Effector memory CD8-positive, alpha-beta T cell (primary cell): ENCODE measurements at regions not wholly inside any gene's neighbourhood (a gene's known extent, or its start where the extent isn't known, plus 50 kb on each side); places are given as distances from the start of the nearest gene placed in this dataset.

ENCODE experiments used
- ATAC-seq: fragments of 150-1000 bp; cut with Tn5 transposase; replicated peaks from 2 replicates; pipeline ENCODE4 v1.10.0; 2021; ENCODE audit warnings: mild to moderate bottlenecking, moderate library complexity
- DNase-seq, 3 experiments: peaks; one replicate each; pipeline ENCODE4 v3.0.0; 2021
- H3K27ac Mint-ChIP-seq, 2 donors: one replicate each; pipeline ENCODE4 v1.8.0; 2022; ENCODE audit warnings: mild to moderate bottlenecking in 2 of 2, mixed read lengths in 2 of 2, moderate library complexity in 2 of 2
- H3K27me3 Mint-ChIP-seq, 2 donors: one replicate each; pipeline ENCODE4 v1.8.0; 2022; ENCODE audit warnings: mixed read lengths in 2 of 2
- H3K36me3 Mint-ChIP-seq: one replicate; pipeline ENCODE4 v1.8.0; 2022; ENCODE audit warnings: mild to moderate bottlenecking, moderate library complexity, mixed read lengths; ENCODE audit not compliant: insufficient read depth
- H3K4me1 Mint-ChIP-seq, 2 donors: one replicate each; pipeline ENCODE4 v1.8.0; 2022; ENCODE audit warnings: low read depth in 2 of 2, mixed read lengths in 2 of 2
- H3K4me3 Mint-ChIP-seq, 2 donors: one replicate each; pipeline ENCODE4 v1.8.0; 2022; ENCODE audit warnings: mild to moderate bottlenecking in 2 of 2, mixed read lengths in 2 of 2, moderate library complexity in 2 of 2
- H3K9me3 Mint-ChIP-seq, 2 donors: one replicate each; pipeline ENCODE4 v1.8.0; 2022; ENCODE audit warnings: mixed read lengths in 2 of 2

DNA sequence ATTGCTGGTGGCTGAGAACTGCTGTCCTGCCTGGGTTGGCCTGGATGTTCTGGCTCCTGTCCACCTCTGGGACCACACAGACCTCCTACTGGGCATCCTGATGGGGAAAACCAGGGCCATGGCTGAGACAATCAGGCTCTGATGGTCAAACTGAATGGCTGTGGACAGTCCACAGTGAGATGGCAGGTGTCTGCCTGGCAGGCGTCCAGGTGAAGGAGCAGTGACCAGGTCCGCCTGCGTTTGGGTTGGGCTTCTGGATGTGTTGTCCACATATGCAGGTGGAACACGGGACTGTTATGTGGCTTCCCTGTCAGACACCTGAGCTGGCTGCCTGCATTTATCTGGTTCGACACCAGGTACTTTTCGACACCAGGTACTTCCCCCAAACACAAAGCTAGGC, 241.7 kb downstream of the BUB3 start:
- Mint-ChIP-seq H3K27me3 (peaks cover 4 to 16% of the 10 kb centered on the region in 2 donors), H3K9me3 (no peaks in the 10 kb centered on the region), H3K4me3 (no peak overlapping the region), H3K27ac (no peak overlapping the region), H3K36me3 (no peaks in the 10 kb centered on the region), H3K4me1 (no peaks in the 10 kb centered on the region)
- DNase-seq: no peak
- no peak for ATAC-seq

DNA sequence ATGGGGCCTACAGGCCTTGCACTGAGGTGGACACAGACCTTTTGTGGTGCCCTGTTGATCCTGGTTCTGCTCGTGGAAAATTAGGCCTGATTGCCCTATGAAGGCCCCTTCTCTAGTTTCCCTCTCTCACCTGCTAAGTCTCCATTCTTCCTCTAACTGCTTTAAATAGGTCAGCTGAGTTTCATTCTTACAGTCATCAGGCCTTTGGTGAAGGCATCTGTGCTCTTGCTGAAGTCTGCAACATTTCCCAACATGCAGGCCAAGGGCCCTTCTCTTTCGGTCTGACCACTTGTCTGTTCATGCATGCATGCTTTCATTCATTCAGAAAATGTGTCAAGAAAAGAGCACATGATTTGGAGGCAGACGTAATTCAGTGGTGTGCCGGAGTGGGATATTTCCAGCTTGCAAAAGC, 244.0 kb downstream of the BUB3 start:
- no peaks in the 10 kb centered on the region for H3K36me3 Mint-ChIP-seq
- no peak overlapping the region for H3K4me3 Mint-ChIP-seq
- ATAC-seq (no peak), DNase-seq (no peak)
- no peaks in the 10 kb centered on the region for H3K9me3 Mint-ChIP-seq
- H3K27me3 Mint-ChIP-seq: peaks cover 4 to 16% of the 10 kb centered on the region in 2 donors
- H3K27ac Mint-ChIP-seq: no peak overlapping the region
- H3K4me1 Mint-ChIP-seq: no peaks in the 10 kb centered on the region

GRCh38 chr10:123398756-123399155, 244.6 kb downstream of the BUB3 start:
- peaks cover 4 to 16% of the 10 kb centered on the region in 2 donors for H3K27me3 Mint-ChIP-seq
- no peak overlapping the region for H3K4me3 Mint-ChIP-seq
- no peaks in the 10 kb centered on the region for H3K4me1 Mint-ChIP-seq
- no peaks in the 10 kb centered on the region for H3K36me3 Mint-ChIP-seq
- no peak for ATAC-seq
- H3K9me3 Mint-ChIP-seq: no peaks in the 10 kb centered on the region
- DNase-seq: no peak
- no peak overlapping the region for H3K27ac Mint-ChIP-seq

GRCh38 chr10:123399276-123399839, 245.2 kb downstream of the BUB3 start:
- H3K9me3 Mint-ChIP-seq: peaks cover 1 to 3% of the 10 kb centered on the region in 2 donors
- no peaks in the 10 kb centered on the region for H3K4me1 Mint-ChIP-seq
- no peak overlapping the region for H3K27ac Mint-ChIP-seq
- ATAC-seq (no peak), DNase-seq (no peak)
- H3K36me3 Mint-ChIP-seq: no peaks in the 10 kb centered on the region
- peaks cover 4 to 16% of the 10 kb centered on the region in 2 donors for H3K27me3 Mint-ChIP-seq
- H3K4me3 Mint-ChIP-seq: no peak overlapping the region

DNA sequence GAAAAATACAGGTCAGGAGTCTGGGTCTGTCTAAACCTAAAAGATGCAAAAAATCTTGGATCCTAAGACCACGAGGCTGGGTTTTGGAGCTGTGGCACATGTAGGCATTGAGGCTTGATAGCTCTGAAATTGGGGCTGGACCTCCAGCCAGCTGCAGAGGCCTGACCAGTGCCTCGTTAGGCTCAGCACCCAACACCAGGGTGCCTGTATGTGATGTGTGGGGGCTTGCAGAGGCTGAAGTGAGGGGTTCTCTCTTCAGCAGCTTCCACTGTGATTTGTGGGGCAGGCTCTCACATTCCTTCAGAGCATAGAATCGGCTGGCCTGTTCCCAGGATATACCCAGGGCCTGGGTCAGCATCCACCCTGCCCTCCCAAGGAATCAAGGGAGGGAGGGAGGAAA, 247.8 kb downstream of the BUB3 start:
- H3K9me3 Mint-ChIP-seq: peaks cover 5 to 9% of the 10 kb centered on the region in 2 donors
- peaks cover 4 to 21% of the 10 kb centered on the region in 2 donors for H3K27me3 Mint-ChIP-seq
- no peaks in the 10 kb centered on the region for H3K4me1 Mint-ChIP-seq
- no peak overlapping the region for H3K4me3 Mint-ChIP-seq
- ATAC-seq (no peak), DNase-seq (no peak)
- no peaks in the 10 kb centered on the region for H3K36me3 Mint-ChIP-seq
- H3K27ac Mint-ChIP-seq: no peak overlapping the region

DNA sequence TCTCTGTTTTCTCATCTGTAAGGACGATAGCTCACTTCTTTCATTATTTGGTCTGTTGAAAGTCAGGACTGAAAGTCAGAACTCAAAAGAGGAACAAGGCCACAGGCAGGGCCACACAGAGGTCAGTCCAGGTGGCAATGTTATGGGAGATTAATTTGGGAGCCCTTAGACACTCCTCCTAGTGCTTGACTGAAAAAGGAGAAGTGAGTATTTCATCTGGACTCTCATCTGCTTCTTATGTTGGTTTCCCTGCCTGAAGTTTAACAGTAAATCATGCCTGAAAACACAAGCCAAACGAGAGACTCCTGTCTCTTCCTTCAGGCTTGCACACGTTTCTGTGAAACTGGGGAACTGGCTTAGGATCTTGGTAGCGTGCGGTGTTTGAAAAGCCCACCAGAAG, 248.5 kb downstream of the BUB3 start:
- no peaks in the 10 kb centered on the region for H3K4me1 Mint-ChIP-seq
- no peak overlapping the region for H3K27ac Mint-ChIP-seq
- no peak for ATAC-seq

DNA sequence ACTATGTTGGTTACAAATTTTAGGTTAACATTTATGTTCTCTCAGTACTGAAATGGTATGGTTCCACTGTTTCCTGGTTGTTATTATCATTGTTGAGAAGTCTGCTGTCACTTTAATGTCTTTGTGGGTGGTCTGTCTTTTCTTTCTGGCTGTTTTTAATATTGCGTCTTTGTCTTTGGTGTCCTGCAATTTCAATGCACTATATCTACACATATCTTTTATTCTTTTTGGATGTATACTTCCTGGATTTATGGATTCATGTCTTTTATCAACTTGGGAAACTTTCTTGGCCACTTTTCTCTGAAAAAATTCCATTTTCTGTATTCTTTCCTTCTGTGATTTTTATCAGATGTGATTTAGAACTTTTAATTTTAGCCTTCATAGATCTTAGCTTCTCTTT, 250.2 kb downstream of the BUB3 start:
- no peak overlapping the region for H3K27ac Mint-ChIP-seq
- H3K4me3 Mint-ChIP-seq: no peak overlapping the region
- DNase-seq (no peak), ATAC-seq (no peak)
- no peaks in the 10 kb centered on the region for H3K4me1 Mint-ChIP-seq
- H3K27me3 Mint-ChIP-seq: peaks cover 4 to 23% of the 10 kb centered on the region in 2 donors
- peaks cover 5 to 9% of the 10 kb centered on the region in 2 donors for H3K9me3 Mint-ChIP-seq
- no peaks in the 10 kb centered on the region for H3K36me3 Mint-ChIP-seq

More for the DNA sequence above, 248.5 kb downstream of the BUB3 start:
- Mint-ChIP-seq H3K4me3 (no peak overlapping the region), H3K9me3 (peaks cover 5 to 9% of the 10 kb centered on the region in 2 donors), H3K36me3 (no peaks in the 10 kb centered on the region), H3K27me3 (peaks cover 4 to 24% of the 10 kb centered on the region in 2 donors)
- DNase-seq: no peak

DNA sequence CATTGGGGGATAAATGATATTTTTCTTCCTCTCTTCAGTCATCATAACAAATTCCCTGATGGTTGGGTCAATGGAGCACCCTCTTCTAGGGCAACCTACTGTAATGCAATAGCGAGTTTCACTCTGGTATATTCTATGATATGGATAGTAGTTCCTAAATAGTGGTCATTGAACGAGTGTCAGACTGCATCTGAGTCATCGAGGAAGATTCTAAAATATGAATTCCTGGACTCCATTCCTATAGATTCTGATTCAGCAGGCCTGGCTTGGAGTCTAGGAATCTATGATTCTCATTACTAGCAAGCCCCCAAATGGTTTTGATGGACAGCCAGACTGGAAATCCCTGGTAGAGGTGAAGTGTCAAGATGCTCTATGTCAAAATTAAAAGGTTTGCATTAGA, 254.5 kb downstream of the BUB3 start:
- H3K9me3 Mint-ChIP-seq: peaks cover 5 to 9% of the 10 kb centered on the region in 2 donors
- no peaks in the 10 kb centered on the region for H3K4me1 Mint-ChIP-seq
- ATAC-seq (no peak), DNase-seq (no peak)
- no peak overlapping the region for H3K4me3 Mint-ChIP-seq
- no peaks in the 10 kb centered on the region for H3K36me3 Mint-ChIP-seq
- peaks cover 12 to 23% of the 10 kb centered on the region in 2 donors for H3K27me3 Mint-ChIP-seq
- no peak overlapping the region for H3K27ac Mint-ChIP-seq

DNA sequence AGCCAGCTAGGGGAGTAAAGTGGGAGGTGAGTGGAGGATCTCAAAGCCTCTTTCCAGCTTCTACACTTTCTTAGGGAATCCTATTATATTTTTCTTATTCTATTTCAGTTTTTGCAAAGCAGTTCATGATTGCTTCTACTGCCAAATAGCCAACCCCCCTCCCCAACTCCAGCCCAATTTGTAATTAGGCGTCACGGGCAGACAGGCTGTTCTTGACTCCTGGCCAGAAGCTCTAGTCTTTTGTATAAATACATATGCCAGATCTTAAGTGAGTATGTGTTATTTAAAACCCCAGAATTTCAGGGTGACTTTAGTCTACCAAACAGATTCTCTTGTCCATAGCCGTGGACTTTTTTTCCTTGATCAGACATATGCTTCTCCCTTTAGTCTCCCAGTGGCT, 255.2 kb downstream of the BUB3 start:
- H3K4me1 Mint-ChIP-seq: no peaks in the 10 kb centered on the region
- H3K4me3 Mint-ChIP-seq: no peak overlapping the region
- no peak for DNase-seq
- ATAC-seq: no peak
- no peak overlapping the region for H3K27ac Mint-ChIP-seq
- H3K36me3 Mint-ChIP-seq: no peaks in the 10 kb centered on the region
- H3K9me3 Mint-ChIP-seq: peaks cover 3 to 5% of the 10 kb centered on the region in 2 donors
- H3K27me3 Mint-ChIP-seq: peaks cover 12 to 23% of the 10 kb centered on the region in 2 donors

- H3K4me3 Mint-ChIP-seq: no peak overlapping the region
- DNase-seq (no peak), ATAC-seq (no peak)
- no peak overlapping the region for H3K27ac Mint-ChIP-seq
- no peaks in the 10 kb centered on the region for H3K4me1 Mint-ChIP-seq
- peaks cover 0 to under 1% of the 10 kb centered on the region in 2 donors for H3K9me3 Mint-ChIP-seq
- H3K27me3 Mint-ChIP-seq: peaks cover 12 to 23% of the 10 kb centered on the region in 2 donors
- H3K36me3 Mint-ChIP-seq: no peaks in the 10 kb centered on the region
These were observed 255.7 kb downstream of the BUB3 start for GRCh38 chr10:123409884-123410283.

DNA sequence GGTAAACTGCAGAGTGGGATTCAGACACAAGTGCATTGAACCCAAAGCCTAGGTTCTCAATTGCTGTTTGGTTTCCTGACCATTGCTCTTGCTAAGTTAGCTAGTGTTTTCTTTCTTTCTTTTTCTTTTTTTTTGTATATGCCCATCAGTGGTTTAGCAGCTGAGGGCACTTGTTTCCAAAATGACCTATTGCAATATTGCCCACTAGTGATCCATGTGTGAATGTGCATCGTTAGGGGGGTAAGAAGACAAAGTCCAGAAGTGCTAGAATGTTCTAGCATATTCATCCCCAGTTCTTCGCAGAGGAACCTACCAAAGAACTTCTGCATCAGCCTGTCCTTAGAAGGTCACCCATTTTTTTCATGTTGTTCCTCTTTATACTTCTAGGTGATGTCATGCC, 252.8 kb upstream of the GPR26 start:
- no peak for ATAC-seq
- H3K4me1 Mint-ChIP-seq: no peaks in the 10 kb centered on the region
- no peaks in the 10 kb centered on the region for H3K9me3 Mint-ChIP-seq
- no peaks in the 10 kb centered on the region for H3K36me3 Mint-ChIP-seq
- no peak overlapping the region for H3K27ac Mint-ChIP-seq
- no peak overlapping the region for H3K4me3 Mint-ChIP-seq
- DNase-seq: no peak
- peaks cover 17 to 44% of the 10 kb centered on the region in 2 donors for H3K27me3 Mint-ChIP-seq

DNA sequence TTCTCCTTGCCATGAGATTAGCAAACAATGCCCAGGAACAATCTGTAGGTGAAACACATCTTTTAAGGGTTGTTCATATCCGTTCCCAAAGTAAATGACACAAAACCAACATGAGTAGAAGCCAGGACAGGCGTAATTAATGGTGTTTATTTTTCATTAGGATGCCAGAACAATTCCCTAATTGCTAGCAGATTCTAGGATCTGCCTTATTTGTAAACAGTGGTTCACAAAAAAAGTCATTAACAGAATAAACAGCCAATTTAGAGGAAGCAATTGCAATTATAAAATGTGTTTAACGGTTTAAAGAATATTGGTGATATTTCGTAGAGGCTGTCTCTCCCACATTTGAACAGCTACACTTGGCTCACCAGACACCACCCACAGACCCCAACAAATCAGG, 250.6 kb upstream of the GPR26 start:
- Mint-ChIP-seq H3K9me3 (no peaks in the 10 kb centered on the region), H3K27ac (no peak overlapping the region), H3K27me3 (peaks cover 10 to 37% of the 10 kb centered on the region in 2 donors), H3K4me1 (no peaks in the 10 kb centered on the region), H3K36me3 (no peaks in the 10 kb centered on the region), H3K4me3 (no peak overlapping the region)
- DNase-seq (no peak), ATAC-seq (no peak)

DNA sequence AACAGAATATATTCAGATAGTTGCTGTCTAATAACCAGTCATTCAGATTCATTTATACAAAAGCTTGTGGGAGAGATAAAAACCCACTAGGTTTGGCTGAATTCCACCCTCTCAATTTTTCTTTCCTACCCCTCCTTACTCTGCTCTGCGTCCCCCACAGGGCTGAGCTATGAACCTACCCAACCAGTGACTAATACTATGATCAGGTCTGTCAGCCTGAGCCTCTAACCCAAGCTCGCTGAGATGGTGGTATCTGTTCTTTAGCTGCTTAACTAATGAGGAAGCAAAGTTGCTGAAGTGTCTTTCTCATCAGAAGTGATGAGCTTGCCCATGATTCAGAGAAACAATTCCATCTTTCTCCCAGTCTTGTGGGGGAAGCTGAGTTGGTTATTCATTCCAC, 248.7 kb upstream of the GPR26 start:
- Mint-ChIP-seq H3K4me3 (no peak overlapping the region), H3K27ac (no peak overlapping the region), H3K27me3 (peaks cover 10 to 40% of the 10 kb centered on the region in 2 donors), H3K36me3 (no peaks in the 10 kb centered on the region), H3K9me3 (no peaks in the 10 kb centered on the region), H3K4me1 (no peaks in the 10 kb centered on the region)
- no peak for ATAC-seq
- no peak for DNase-seq

- H3K4me3 Mint-ChIP-seq: no peak overlapping the region
- ATAC-seq (no peak), DNase-seq (no peak)
- no peaks in the 10 kb centered on the region for H3K36me3 Mint-ChIP-seq
- H3K9me3 Mint-ChIP-seq: no peaks in the 10 kb centered on the region
- H3K27me3 Mint-ChIP-seq: peaks cover 22 to 68% of the 10 kb centered on the region in 2 donors
- no peak overlapping the region for H3K27ac Mint-ChIP-seq
- H3K4me1 Mint-ChIP-seq: no peaks in the 10 kb centered on the region
These were observed 244.7 kb upstream of the GPR26 start for GRCh38 chr10:123421461-123421860.

GRCh38 chr10:123422261-123422660, 243.9 kb upstream of the GPR26 start:
- peaks cover 24 to 68% of the 10 kb centered on the region in 2 donors for H3K27me3 Mint-ChIP-seq
- no peaks in the 10 kb centered on the region for H3K4me1 Mint-ChIP-seq
- H3K9me3 Mint-ChIP-seq: no peaks in the 10 kb centered on the region
- no peak overlapping the region for H3K27ac Mint-ChIP-seq
- DNase-seq (no peak), ATAC-seq (no peak)
- no peak overlapping the region for H3K4me3 Mint-ChIP-seq
- no peaks in the 10 kb centered on the region for H3K36me3 Mint-ChIP-seq
